Uterus (tissue), 3 donors: ENCODE measurements at regions not wholly inside any gene's neighbourhood (a gene's known extent, or its start where the extent isn't known, plus 50 kb on each side); places are given as distances from the start of the nearest gene placed in this dataset.

Source experiments
- DNase-seq, 2 donors: peaks; one replicate each; pipeline ENCODE4 v3.0.0-alpha.2; 2019 to 2020
- H3K27ac ChIP-seq, 2 donors: fragments of 200-600 bp; sonication (generic); 1 replicate in 1 of 2; 2 replicates in 1 of 2; pipeline ENCODE4 v1.5.1; 2016 to 2018
- H3K27me3 ChIP-seq, 2 donors: fragments of 200-600 bp; sonication (generic); one replicate each; pipeline ENCODE4 v1.5.1; 2018 to 2019; ENCODE audit warnings: control low read depth in 1 of 2
- H3K36me3 ChIP-seq, 2 donors: fragments of 200-600 bp; sonication (generic); one replicate each; pipeline ENCODE4 v1.5.1; 2019; ENCODE audit warnings: control low read depth in 1 of 2
- H3K4me1 ChIP-seq, 2 donors: fragments of 200-600 bp; sonication (generic); one replicate each; pipeline ENCODE4 v1.5.1; 2018 to 2019; ENCODE audit warnings: control low read depth in 1 of 2
- H3K4me3 ChIP-seq, 2 donors: fragments of 200-600 bp; sonication (generic); 1 replicate in 1 of 2; 2 replicates in 1 of 2; pipeline ENCODE4 v1.5.1; 2018 to 2019; ENCODE audit warnings: mild to moderate bottlenecking in 1 of 2
- H3K9me3 ChIP-seq, 2 donors: fragments of 200-600 bp; sonication (generic); one replicate each; pipeline ENCODE4 v1.5.1; 2019; ENCODE audit warnings: control low read depth in 1 of 2
- POLR2A ChIP-seq, 2 donors: fragments of 450-650 bp; IDR thresholded peaks; one replicate each; pipeline ENCODE4 v1.6.1; 2016; ENCODE audit warnings: antibody characterized with exemption in 2 of 2, mild to moderate bottlenecking in 1 of 2, moderate library complexity in 1 of 2
- intact Hi-C: fragments of 100-400 bp; cut with DNase I; formaldehyde crosslinking; loops from one replicate; pipeline ENCODE4 v1.15.1; 2023; ENCODE audit warnings: low total_unique reads
- TF ChIP-seq, protein P1 (sequence below), 4 experiments: fragments of 200-600 bp in 2 of 4; fragments of 450-650 bp in 2 of 4; sonication (generic) in 2 of 4; IDR thresholded peaks; one replicate each; pipeline ENCODE4 v1.5.1; 2016 to 2019; ENCODE audit warnings: antibody characterized with exemption in 4 of 4, mild to moderate bottlenecking in 2 of 4, moderate library complexity in 1 of 4
- donor health status: DM: yes; HTN: yes; CAD: no.

DNA sequence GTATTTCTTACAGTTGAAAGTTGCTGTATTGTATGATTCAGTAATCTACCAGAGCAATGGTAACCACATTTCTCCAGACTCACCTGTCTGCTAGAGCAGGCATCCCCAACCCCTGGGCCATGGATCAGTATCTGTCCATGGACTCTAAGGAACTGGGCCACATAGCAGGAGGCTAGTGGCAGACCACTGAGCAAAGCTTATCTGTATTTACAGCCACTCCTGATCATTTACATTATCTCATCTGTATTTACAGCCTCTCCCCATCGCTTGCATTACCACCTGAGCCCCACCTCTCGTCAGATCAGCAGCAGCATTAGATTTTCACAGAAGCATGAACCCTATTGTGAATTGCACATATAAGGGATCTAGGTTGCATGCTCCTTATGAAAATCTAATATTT is 60.3 kb upstream of the MANEA start:
- Histone ChIP-seq H3K4me3 (no peak overlapping the region), H3K27me3 (no peaks in the 10 kb centered on the region), H3K36me3 (no peaks in the 10 kb centered on the region), H3K9me3 (no peaks in the 10 kb centered on the region), H3K4me1 (no peaks in the 10 kb centered on the region), H3K27ac (no peak overlapping the region)
- intact Hi-C loops: no loop called here
- no peak for DNase-seq
- no peak for TF ChIP-seq POLR2A (IDR thresholded peaks at IDR 0.05)
- TF ChIP-seq, protein P1, sequence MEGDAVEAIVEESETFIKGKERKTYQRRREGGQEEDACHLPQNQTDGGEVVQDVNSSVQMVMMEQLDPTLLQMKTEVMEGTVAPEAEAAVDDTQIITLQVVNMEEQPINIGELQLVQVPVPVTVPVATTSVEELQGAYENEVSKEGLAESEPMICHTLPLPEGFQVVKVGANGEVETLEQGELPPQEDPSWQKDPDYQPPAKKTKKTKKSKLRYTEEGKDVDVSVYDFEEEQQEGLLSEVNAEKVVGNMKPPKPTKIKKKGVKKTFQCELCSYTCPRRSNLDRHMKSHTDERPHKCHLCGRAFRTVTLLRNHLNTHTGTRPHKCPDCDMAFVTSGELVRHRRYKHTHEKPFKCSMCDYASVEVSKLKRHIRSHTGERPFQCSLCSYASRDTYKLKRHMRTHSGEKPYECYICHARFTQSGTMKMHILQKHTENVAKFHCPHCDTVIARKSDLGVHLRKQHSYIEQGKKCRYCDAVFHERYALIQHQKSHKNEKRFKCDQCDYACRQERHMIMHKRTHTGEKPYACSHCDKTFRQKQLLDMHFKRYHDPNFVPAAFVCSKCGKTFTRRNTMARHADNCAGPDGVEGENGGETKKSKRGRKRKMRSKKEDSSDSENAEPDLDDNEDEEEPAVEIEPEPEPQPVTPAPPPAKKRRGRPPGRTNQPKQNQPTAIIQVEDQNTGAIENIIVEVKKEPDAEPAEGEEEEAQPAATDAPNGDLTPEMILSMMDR (IDR thresholded peaks at IDR 0.05): no peak

DNA sequence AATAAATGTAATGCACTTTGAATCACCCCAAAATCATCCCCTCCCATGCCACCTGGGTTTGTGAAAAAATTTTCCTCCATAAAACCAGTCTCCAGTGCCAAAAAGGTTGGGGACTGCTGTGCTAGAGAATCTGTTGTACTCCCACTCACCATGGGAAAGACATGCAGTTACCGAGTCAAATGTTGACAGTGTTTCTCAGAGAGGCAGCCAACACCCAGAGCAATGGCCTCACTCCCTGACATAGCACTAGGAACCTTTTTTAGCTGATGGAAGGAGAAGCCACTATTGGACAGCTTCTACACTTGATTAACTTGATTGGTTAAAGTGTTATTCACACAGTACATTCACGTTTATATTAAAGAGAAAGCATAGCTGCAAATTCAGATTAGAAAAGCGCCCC is 59.8 kb upstream of the MANEA start:
- intact Hi-C loops: no loop called here
- H3K27ac ChIP-seq: no peak overlapping the region
- DNase-seq: no peak
- H3K4me1 ChIP-seq: no peaks in the 10 kb centered on the region
- no peaks in the 10 kb centered on the region for H3K36me3 ChIP-seq
- H3K27me3 ChIP-seq: no peaks in the 10 kb centered on the region
- H3K4me3 ChIP-seq: no peak overlapping the region
- no peaks in the 10 kb centered on the region for H3K9me3 ChIP-seq
- TF ChIP-seq, protein P1 (IDR thresholded peaks at IDR 0.05): no peak
- TF ChIP-seq POLR2A (IDR thresholded peaks at IDR 0.05): no peak

DNA sequence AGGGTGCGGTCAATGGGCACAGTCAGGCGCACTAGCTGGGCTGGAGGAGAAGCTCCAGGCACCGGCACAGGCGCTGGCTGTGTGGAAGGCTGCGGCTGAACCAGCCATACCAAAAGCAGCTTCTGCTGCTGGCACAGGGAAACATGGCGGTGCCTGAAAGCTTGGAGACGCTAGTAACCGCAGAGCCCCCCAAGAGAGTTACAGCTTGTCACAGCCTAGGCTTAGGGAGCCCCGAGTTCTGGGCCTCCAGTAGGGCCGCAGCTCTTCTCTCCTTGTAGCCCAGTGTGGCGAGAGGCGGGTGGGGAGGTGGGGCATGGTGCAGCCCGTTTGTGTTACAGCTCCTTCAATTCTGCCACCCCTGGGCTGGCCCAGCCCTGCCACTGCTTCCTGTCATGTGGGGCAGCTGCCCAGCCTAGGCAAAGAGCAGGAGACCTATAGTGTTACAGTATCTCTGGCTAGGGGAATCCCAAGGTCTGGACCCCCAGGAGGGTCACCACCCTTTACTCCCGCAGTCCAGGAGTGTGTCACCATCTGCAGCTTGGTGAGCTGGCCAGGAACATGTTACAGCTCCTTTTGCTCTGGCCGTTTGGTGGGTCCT is 58.6 kb upstream of the MANEA start:
- DNase-seq: no peak
- Histone ChIP-seq H3K27me3 (no peaks in the 10 kb centered on the region), H3K36me3 (no peaks in the 10 kb centered on the region)

DNA sequence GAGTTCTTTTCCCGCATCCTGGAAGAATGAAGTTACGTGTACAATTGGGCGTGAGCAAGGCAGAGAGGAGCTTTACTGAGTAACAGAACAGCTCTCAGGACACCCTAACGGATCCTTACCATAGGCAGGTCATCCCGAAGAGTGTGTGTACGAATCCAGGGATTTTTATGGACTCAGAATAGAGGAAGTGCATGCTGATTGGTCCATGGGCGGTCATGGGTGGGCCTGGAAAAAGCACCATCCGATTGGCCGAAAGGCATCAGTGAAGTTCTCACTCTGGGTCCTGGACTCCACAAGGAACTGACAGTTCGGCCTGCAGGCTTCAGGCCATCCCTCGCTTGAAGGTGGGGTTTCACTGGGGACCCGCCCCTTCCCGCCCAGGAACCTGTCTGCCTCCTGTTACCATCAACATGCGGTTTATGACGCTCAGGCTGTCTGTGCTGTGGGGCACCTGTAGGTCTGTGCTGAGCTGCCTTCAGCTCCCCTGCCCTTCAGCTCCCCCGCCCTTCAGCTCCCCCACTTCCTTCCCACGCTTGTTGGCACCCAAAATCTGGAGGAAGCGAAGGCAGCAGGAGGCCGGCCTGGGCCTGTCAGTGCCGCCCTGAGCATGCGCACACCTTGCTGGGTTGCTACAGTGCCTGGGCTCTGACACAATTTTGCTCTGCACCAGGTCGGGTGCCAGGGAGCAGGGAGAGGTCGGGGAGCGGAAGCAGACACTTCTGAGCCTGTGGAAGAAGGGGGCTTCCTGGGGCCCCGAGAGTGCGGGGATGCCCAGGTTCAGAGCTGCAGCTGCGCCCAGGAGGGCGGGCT is 57.9 kb upstream of the MANEA start:
- TF ChIP-seq POLR2A (IDR thresholded peaks at IDR 0.05): no peak
- TF ChIP-seq, protein P1 (IDR thresholded peaks at IDR 0.05): no peak
- no peak for DNase-seq
- Histone ChIP-seq H3K27me3 (no peaks in the 10 kb centered on the region), H3K36me3 (no peaks in the 10 kb centered on the region), H3K27ac (no peak overlapping the region), H3K4me1 (no peaks in the 10 kb centered on the region), H3K4me3 (no peak overlapping the region), H3K9me3 (no peaks in the 10 kb centered on the region)
- intact Hi-C loops: no loop called here

More for the DNA sequence above, 58.6 kb upstream of the MANEA start:
- H3K27ac ChIP-seq: no peak overlapping the region
- H3K4me1 ChIP-seq: no peaks in the 10 kb centered on the region
- TF ChIP-seq, protein P1 (IDR thresholded peaks at IDR 0.05): no peak
- TF ChIP-seq POLR2A (IDR thresholded peaks at IDR 0.05): no peak
- H3K9me3 ChIP-seq: no peaks in the 10 kb centered on the region
- intact Hi-C loops: no loop called here
- H3K4me3 ChIP-seq: no peak overlapping the region

DNA sequence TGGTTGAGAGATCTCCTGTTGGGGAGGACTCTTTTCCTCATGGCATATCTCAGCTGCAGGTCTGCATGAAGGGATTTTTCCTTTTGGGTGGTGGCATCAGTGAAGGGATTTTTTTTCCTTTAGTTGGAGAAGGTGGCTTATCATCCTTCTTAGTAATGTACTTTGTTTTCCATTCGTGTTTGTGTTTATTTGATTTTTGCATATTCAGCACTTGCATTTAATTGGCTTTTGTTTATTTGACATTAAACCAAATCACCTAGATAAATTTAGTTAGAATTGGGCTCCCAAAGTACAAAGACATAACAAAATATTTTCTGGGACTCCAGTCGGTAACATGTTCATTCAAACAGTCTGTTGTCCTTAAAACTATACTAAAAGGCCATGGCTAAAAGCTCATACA is 56.2 kb upstream of the MANEA start:
- no peak for DNase-seq
- H3K9me3 ChIP-seq: no peaks in the 10 kb centered on the region
- TF ChIP-seq POLR2A (IDR thresholded peaks at IDR 0.05): no peak
- TF ChIP-seq, protein P1 (IDR thresholded peaks at IDR 0.05): no peak
- H3K27ac ChIP-seq: no peak overlapping the region
- intact Hi-C loops: no loop called here
- no peaks in the 10 kb centered on the region for H3K36me3 ChIP-seq
- H3K4me1 ChIP-seq: no peaks in the 10 kb centered on the region
- no peak overlapping the region for H3K4me3 ChIP-seq
- H3K27me3 ChIP-seq: no peaks in the 10 kb centered on the region
